Kidney (tissue), 13 donors: ENCODE measurements at regions not wholly inside any gene's neighbourhood (a gene's known extent, or its start where the extent isn't known, plus 50 kb on each side); places are given as distances from the start of the nearest gene placed in this dataset.

Source experiments
- DNase-seq, 5 donors: peaks; one replicate each; pipeline ENCODE4 v3.0.0-alpha.2; 2013 to 2020
- FAIRE-seq: peaks from 2 replicates; lab custom pipeline; 2012; peaks lifted over from hg19 to GRCh38; lab: Jason Lieb, UNC
- H3K27ac ChIP-seq, 2 donors: one replicate each; pipeline ENCODE4 v1.7.0; 2013; ENCODE audit warnings: low read depth in 2 of 2, low read length in 2 of 2, inconsistent platforms in 1 of 2
- H3K27me3 ChIP-seq: one replicate; pipeline ENCODE4 v1.7.1; 2013; ENCODE audit warnings: low read length, inconsistent platforms; ENCODE audit not compliant: control insufficient read depth, insufficient read depth
- H3K36me3 ChIP-seq, 3 donors: one replicate each; pipeline versions ENCODE4 v1.7.0 to v1.7.1; 2013; ENCODE audit warnings: low read length in 3 of 3, control low read depth in 1 of 3, inconsistent platforms in 1 of 3; ENCODE audit not compliant: insufficient read depth in 3 of 3, control insufficient read depth in 2 of 3
- H3K4me1 ChIP-seq, 3 donors: one replicate each; pipeline versions ENCODE4 v1.7.0 to v1.7.1; 2013; ENCODE audit warnings: low read length in 3 of 3, inconsistent platforms in 1 of 3, low read depth in 1 of 3; ENCODE audit not compliant: control insufficient read depth in 2 of 3, insufficient read depth in 2 of 3
- H3K4me3 ChIP-seq, 3 donors: one replicate each; pipeline versions ENCODE4 v1.7.0 to v1.8.1; 2013; ENCODE audit warnings: low read length in 3 of 3, control low read depth in 1 of 3, inconsistent platforms in 1 of 3
- H3K9ac ChIP-seq, 3 donors: one replicate each; pipeline versions ENCODE4 v1.7.0 to v1.7.1; 2013; ENCODE audit warnings: low read length in 3 of 3, control low read depth in 1 of 3, inconsistent platforms in 1 of 3
- H3K9me3 ChIP-seq, 3 donors: one replicate each; pipeline versions ENCODE4 v1.7.0 to v1.7.1; 2013; ENCODE audit warnings: low read length in 3 of 3, control low read depth in 1 of 3, inconsistent platforms in 1 of 3; ENCODE audit not compliant: control insufficient read depth in 2 of 3, insufficient read depth in 1 of 3
- intact Hi-C: fragments of 100-400 bp; cut with DNase I; formaldehyde crosslinking; loops from one replicate; pipeline ENCODE4 v1.11.1; 2022
- TF ChIP-seq, protein P1 (sequence below): IDR thresholded peaks from 3 replicates; pipeline ENCODE4 v1.5.1; 2012; ENCODE audit warnings: mild to moderate bottlenecking, moderate library complexity, borderline replicate concordance; ENCODE audit not compliant: insufficient read depth; ENCODE audit errors: extremely low read depth
- donor health status: control.
- donor health status: control.
- donor health status: control.
- donor health status: control.
- donor health status: control.
- donor health status: DM: yes; HTN: yes; CAD: no.
- donor health status: Normal renal cell carcinoma (clear cell type).

- no peaks in the 10 kb centered on the region for H3K4me1 ChIP-seq
- TF ChIP-seq, protein P1, sequence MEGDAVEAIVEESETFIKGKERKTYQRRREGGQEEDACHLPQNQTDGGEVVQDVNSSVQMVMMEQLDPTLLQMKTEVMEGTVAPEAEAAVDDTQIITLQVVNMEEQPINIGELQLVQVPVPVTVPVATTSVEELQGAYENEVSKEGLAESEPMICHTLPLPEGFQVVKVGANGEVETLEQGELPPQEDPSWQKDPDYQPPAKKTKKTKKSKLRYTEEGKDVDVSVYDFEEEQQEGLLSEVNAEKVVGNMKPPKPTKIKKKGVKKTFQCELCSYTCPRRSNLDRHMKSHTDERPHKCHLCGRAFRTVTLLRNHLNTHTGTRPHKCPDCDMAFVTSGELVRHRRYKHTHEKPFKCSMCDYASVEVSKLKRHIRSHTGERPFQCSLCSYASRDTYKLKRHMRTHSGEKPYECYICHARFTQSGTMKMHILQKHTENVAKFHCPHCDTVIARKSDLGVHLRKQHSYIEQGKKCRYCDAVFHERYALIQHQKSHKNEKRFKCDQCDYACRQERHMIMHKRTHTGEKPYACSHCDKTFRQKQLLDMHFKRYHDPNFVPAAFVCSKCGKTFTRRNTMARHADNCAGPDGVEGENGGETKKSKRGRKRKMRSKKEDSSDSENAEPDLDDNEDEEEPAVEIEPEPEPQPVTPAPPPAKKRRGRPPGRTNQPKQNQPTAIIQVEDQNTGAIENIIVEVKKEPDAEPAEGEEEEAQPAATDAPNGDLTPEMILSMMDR = no peak
- H3K9me3 ChIP-seq = no peaks in the 10 kb centered on the region
- no peaks in the 10 kb centered on the region for H3K27me3 ChIP-seq
- no peak overlapping the region for H3K27ac ChIP-seq
- no peak overlapping the region for H3K9ac ChIP-seq
- no peak overlapping the region for H3K4me3 ChIP-seq
- no peak for FAIRE-seq
- DNase-seq = no peak
- intact Hi-C loops = loop anchor here (10.0 kb wide), 1 partner anchor 231 kb away; the partner anchor contains the start of gene PHYHIPL
- H3K36me3 ChIP-seq = no peaks in the 10 kb centered on the region
Observed at GRCh38 chr10:58943960-58944359, 232.5 kb upstream of the PHYHIPL start.

GRCh38 chr10:58948303-58948702 is 228.1 kb upstream of the PHYHIPL start:
- Histone ChIP-seq H3K27me3 (no peaks in the 10 kb centered on the region), H3K4me1 (peaks cover 0 to 4% (median 2%) of the 10 kb centered on the region in 3 donors), H3K27ac (no peak overlapping the region), H3K36me3 (no peaks in the 10 kb centered on the region), H3K4me3 (no peak overlapping the region), H3K9me3 (no peaks in the 10 kb centered on the region), H3K9ac (no peak overlapping the region)
- FAIRE-seq (no peak), DNase-seq (no peak)
- intact Hi-C loops = loop anchor here (10.0 kb wide), 1 partner anchor 226 kb away; the partner anchor contains the start of gene PHYHIPL
- TF ChIP-seq, protein P1 = no peak

- intact Hi-C loops = no loop called here
- TF ChIP-seq, protein P1 = no peak
- Histone ChIP-seq H3K4me3 (no peak overlapping the region), H3K9me3 (no peaks in the 10 kb centered on the region), H3K9ac (no peak overlapping the region), H3K27me3 (peaks cover 2% of the 10 kb centered on the region), H3K36me3 (no peaks in the 10 kb centered on the region), H3K27ac (no peak overlapping the region), H3K4me1 (peaks cover 0 to 4% (median 2%) of the 10 kb centered on the region in 3 donors)
- FAIRE-seq (no peak), DNase-seq (no peak)
Observed at GRCh38 chr10:58950618-58951017, 225.8 kb upstream of the PHYHIPL start.

DNA sequence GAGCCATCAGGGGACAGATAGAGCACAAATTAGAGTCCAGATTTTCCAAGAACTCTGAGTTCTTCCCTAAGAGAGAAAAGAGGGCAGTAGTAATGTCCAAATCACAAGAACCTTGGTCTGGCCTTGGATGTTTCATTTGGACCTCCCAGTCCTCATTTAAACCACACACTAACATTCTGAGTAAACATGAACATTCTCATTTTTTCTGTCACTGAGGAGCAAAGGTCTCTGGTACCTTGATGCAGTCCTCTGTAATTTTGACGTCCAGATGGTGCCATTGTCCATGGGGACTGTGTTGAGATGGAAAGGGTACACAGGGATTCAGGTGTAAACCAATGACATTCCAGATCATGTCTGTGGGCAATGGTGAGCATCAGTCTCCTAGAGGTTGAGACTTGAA is 225.4 kb upstream of the PHYHIPL start:
- Histone ChIP-seq H3K4me1 (peaks cover 0 to 4% (median 2%) of the 10 kb centered on the region in 3 donors), H3K27ac (no peak overlapping the region), H3K36me3 (no peaks in the 10 kb centered on the region), H3K9ac (no peak overlapping the region), H3K4me3 (no peak overlapping the region), H3K27me3 (peaks cover 2% of the 10 kb centered on the region), H3K9me3 (no peaks in the 10 kb centered on the region)
- FAIRE-seq (no peak), DNase-seq (no peak)
- TF ChIP-seq, protein P1 = no peak
- intact Hi-C loops = no loop called here
